ENCODE measurements at regions not wholly inside any gene's neighbourhood (a gene's known extent, or its start where the extent isn't known, plus 50 kb on each side); places are given as distances from the start of the nearest gene placed in this dataset.
A peak's percentile ranks its signal among the peaks of the same experiment; 100 is the strongest.

DNA sequence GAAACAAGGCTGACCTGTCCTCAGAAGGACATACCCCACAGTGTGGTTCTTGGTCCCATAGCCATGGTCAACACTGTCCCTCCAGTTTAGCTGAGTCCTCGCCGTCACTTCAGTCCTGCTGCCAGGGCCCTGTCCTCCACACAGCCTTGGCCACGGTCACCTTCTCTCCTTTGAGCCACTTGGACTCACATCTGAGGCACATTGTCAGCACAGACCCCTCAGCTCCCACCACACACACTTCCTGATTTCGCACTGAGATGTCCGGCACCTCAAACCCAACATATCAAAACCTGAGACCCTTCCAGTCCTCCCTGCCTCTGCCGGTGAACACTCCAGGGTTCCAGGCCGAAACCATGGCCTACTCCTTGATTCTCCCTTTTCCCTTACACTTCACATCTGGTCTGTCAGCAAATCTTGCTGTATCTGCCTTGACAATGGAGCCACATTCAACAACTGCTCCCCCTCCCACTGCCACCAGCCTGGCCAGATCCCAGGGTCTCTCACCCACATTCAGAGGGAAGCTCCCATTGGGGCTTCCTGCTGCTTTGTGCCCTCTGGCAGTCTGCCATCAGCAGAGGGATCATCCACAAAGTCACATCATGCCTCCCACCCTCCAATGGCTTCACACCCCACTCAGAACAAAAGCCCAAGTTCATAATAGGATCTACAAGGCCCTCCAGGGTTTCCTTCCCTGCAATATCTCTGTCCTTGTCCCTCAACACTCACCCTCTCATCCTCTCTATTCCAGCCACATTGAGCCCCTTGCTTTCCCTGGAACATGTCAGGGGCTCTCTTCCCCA, 219.6 kb upstream of the SHH start:
- H3K36me3 ChIP-seq (ENCODE audit: control insufficient read depth, insufficient read depth, low read length), result no peaks in the 10 kb centered on the region
- no peak for FAIRE-seq
- H3K4me3 ChIP-seq (ENCODE audit: low read depth, low read length), result no peak overlapping the region
- no peak for DNase-seq (ENCODE audit: low read depth)
- no peaks in the 10 kb centered on the region for H3K27me3 ChIP-seq (ENCODE audit: control insufficient read depth, insufficient read depth, low read length)
- TF ChIP-seq, protein P1, sequence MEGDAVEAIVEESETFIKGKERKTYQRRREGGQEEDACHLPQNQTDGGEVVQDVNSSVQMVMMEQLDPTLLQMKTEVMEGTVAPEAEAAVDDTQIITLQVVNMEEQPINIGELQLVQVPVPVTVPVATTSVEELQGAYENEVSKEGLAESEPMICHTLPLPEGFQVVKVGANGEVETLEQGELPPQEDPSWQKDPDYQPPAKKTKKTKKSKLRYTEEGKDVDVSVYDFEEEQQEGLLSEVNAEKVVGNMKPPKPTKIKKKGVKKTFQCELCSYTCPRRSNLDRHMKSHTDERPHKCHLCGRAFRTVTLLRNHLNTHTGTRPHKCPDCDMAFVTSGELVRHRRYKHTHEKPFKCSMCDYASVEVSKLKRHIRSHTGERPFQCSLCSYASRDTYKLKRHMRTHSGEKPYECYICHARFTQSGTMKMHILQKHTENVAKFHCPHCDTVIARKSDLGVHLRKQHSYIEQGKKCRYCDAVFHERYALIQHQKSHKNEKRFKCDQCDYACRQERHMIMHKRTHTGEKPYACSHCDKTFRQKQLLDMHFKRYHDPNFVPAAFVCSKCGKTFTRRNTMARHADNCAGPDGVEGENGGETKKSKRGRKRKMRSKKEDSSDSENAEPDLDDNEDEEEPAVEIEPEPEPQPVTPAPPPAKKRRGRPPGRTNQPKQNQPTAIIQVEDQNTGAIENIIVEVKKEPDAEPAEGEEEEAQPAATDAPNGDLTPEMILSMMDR (IDR thresholded peaks at IDR 0.05; ENCODE audit: insufficient read depth, low read length, severe bottlenecking), result no peak

DNA sequence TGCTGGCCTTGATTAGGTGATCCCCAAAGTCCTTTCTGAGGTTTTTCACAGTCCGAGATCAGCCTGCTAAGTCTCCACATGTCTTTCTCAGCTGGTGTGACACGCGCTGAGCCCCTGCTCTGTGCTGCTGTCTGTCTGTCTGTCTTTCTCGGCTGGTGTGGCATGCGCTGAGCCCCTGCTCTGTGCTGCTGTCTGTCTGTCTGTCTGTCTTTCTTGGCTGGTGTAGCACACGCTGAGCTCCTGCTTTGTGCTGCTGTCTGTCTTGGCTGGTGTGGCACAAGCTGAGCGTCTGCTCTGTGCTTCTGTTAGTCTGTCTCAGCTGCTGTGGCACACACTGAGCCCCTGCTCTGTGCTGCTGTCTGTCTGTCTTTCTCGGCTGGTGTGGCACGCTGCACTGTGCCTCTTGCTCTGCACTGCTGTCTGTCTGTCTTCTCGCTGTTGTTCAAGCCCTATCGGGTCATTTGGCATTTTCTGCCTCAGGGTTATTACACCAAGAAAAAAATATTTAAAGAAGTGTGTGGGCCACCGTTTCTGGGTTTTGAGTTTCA, 217.3 kb upstream of the SHH start:
- FAIRE-seq, result peak; percentile 82

DNA sequence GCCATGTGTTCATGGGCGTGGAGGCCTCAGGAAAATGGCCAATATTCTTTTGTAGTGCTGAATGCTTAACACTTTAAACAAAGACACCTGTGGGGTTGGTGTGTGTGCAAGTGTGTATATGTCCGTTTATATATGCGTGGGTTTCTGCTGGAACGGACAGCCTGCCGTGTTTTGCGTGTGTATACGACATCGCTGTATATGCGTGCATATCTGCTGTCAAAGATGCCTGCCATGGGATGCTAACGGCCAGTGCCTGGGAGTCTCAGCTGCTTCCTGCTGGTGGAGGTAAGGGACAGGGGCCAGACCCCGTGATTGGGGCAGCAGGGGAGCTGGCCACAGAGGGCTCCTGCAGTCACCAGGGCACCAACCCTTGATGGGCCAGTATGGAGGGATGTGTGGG, 216.3 kb upstream of the SHH start:
- no peak for DNase-seq (ENCODE audit: low read depth)
- no peak for FAIRE-seq
- Histone ChIP-seq H3K27me3 (ENCODE audit: control insufficient read depth, insufficient read depth, low read length) (no peaks in the 10 kb centered on the region), H3K4me3 (ENCODE audit: low read depth, low read length) (no peak overlapping the region), H3K36me3 (ENCODE audit: control insufficient read depth, insufficient read depth, low read length) (no peaks in the 10 kb centered on the region)
- TF ChIP-seq, protein P1 (IDR thresholded peaks at IDR 0.05; ENCODE audit: insufficient read depth, low read length, severe bottlenecking), result no peak

More for the DNA sequence above, 217.3 kb upstream of the SHH start:
- TF ChIP-seq, protein P1 (IDR thresholded peaks at IDR 0.05; ENCODE audit: insufficient read depth, low read length, severe bottlenecking), result no peak
- no peak overlapping the region for H3K4me3 ChIP-seq (ENCODE audit: low read depth, low read length)
- H3K36me3 ChIP-seq (ENCODE audit: control insufficient read depth, insufficient read depth, low read length), result no peaks in the 10 kb centered on the region
- no peak for DNase-seq (ENCODE audit: low read depth)
- no peaks in the 10 kb centered on the region for H3K27me3 ChIP-seq (ENCODE audit: control insufficient read depth, insufficient read depth, low read length)

DNA sequence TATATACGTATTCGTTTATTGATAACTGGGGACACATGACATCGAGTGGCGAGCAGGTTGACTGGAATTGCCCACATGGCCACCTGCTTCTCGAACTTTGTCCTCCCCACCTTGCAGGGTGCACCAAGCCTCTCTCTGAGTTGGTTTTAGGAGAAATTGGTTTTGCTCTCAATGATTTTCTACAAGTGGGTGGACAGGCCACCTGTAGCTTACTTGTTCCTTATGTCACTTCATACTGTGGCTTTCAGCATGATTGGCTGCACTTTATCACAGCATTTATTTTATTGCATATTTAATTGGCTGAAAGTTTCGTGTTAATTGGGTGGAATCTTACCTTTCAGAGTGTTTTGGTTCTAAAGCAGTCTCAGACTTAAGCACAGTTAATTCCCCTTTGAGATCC, 215.6 kb upstream of the SHH start:
- TF ChIP-seq, protein P1 (IDR thresholded peaks at IDR 0.05; ENCODE audit: insufficient read depth, low read length, severe bottlenecking), result no peak
- DNase-seq (ENCODE audit: low read depth), result no peak
- Histone ChIP-seq H3K4me3 (ENCODE audit: low read depth, low read length) (no peak overlapping the region), H3K36me3 (ENCODE audit: control insufficient read depth, insufficient read depth, low read length) (no peaks in the 10 kb centered on the region), H3K27me3 (ENCODE audit: control insufficient read depth, insufficient read depth, low read length) (no peaks in the 10 kb centered on the region)
- FAIRE-seq, result no peak

DNA sequence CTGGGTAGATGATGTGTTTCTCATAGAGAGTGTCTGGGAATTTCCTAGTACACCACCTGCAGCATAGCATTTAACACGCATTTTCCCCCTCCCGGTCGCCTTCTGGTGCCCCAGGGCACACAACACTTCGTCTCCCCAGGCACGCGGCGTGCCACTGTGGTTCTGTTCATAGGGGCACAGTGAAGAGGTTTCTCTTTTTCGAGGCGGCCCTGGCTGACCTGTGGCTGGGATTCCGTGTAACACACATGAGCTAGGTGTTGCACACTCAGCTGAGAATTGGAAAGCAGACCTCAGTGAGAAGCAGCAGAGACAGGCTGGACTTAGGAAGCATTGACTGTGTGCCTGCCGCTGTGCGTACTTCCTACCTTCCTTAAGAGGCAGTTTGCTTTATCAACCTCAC, 214.3 kb upstream of the SHH start:
- no peaks in the 10 kb centered on the region for H3K27me3 ChIP-seq (ENCODE audit: control insufficient read depth, insufficient read depth, low read length)
- no peak overlapping the region for H3K4me3 ChIP-seq (ENCODE audit: low read depth, low read length)
- H3K36me3 ChIP-seq (ENCODE audit: control insufficient read depth, insufficient read depth, low read length), result no peaks in the 10 kb centered on the region
- DNase-seq (ENCODE audit: low read depth) (no peak), FAIRE-seq (no peak)
- TF ChIP-seq, protein P1 (IDR thresholded peaks at IDR 0.05; ENCODE audit: insufficient read depth, low read length, severe bottlenecking), result no peak

All from bronchial epithelial cell (primary cell).